ENCODE measurements at regions not wholly inside any gene's neighbourhood (a gene's known extent, or its start where the extent isn't known, plus 50 kb on each side); places are given as distances from the start of the nearest gene placed in this dataset.
A peak's percentile ranks its signal among the peaks of the same experiment; 100 is the strongest.

DNA sequence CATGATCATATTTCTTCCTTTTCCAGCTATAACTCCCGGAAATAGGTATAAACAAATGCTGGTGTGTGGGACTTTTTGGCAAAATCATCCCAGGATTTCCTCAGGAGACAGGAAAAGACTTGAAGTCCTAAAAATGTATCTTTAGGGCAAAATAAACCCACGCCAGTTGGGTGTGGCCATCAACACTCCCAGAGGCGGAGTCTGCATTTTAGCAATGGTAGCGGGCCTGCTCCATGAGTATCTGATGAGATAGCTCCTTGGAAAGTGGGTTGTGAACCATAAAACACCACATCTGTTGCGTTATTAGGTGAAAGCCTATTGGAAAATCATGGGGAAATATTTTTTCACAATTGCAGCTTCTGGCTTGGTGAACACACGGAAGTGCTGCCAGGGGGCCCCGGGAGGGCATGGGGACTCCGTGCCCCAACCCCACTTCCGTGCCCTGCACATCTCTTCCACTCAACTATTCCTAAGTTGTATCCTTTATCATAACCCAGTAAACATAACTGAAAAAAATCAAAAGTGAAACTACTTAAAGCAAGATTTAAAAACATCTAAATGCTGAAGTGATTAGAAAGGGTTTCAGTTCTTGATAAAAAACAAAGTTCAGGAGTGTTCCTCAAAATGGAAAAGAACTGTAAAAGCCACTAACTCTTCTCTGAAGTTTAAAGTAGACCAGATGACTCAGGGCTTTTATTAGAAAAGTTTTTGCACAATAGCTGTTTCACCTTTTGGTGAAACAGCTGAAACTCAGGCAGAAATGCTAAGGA is 111.2 kb downstream of the LRRC70 start:
- Histone ChIP-seq H3K27me3 (ENCODE audit: insufficient read depth, low read length) (no peaks in the 10 kb centered on the region), H3K4me3 (ENCODE audit: low read length) (peak overlapping the region; percentile 41), H3K4me1 (ENCODE audit: insufficient read depth, low read length) (peaks cover 19% of the 10 kb centered on the region), H3K9me3 (ENCODE audit: low read depth, low read length) (no peaks in the 10 kb centered on the region)

DNA sequence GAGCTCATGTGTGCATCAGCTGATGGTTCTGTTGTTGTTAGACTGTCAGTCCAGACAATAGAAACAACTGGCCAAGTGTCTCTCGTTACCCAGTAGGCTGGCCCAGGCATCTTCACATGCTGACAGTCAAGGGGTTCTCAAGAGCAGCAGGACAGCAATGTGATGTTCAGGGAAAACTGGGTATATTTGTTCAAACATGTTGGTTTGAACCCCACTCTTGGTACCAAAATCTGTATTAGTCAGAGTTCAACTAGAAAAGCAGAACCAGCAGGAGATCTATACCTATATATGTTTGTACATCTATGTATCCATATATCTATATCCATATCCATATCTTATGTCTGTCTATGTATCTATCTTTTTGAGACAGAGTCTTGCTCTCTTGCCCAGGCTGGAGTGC is 108.1 kb downstream of the LRRC70 start:
- Histone ChIP-seq H3K4me1 (ENCODE audit: insufficient read depth, low read length) (peaks cover 19% of the 10 kb centered on the region), H3K9me3 (ENCODE audit: low read depth, low read length) (no peaks in the 10 kb centered on the region), H3K4me3 (ENCODE audit: low read length) (no peak overlapping the region), H3K27me3 (ENCODE audit: insufficient read depth, low read length) (no peaks in the 10 kb centered on the region)

DNA sequence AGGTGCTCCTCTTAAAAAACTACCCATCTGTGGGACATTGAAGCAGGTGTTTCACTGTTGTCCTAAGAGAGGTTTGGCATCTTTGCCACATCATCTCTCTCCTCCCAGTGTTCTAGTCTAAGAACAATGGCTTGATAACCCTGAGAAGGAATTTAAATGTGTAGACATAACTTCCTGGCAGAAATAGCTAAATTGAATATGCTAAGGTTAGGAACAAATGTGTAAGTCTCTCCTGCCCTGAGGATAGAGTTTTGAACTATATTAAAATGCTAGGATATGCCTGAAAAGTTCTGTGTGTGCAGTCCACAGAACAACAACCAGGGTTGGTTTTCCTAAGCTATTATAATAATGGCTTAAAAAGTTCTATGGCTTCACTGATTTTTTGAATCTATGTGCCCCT is 106.6 kb downstream of the LRRC70 start:
- H3K9me3 ChIP-seq (ENCODE audit: low read depth, low read length) = no peaks in the 10 kb centered on the region
- H3K4me1 ChIP-seq (ENCODE audit: insufficient read depth, low read length) = peaks cover 10% of the 10 kb centered on the region
- H3K27me3 ChIP-seq (ENCODE audit: insufficient read depth, low read length) = no peaks in the 10 kb centered on the region
- H3K4me3 ChIP-seq (ENCODE audit: low read length) = no peak overlapping the region

DNA sequence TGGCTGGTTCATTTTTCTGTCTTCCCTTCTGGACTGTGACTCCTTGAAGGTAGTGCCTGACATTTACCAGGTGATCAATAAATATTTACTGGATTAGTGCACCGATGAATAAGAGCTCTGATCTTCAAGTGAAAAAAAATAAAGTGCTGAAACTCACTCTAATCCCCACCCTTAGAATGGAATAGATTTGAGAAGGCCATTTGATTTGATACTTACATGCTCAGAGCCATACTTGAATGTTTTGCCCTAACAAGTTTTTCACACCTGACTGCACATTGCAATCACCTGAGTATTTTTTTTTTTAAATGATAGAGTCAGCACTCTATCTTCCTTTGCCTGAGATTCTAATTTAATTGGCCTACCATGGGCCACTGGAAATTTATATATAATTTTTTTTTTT is 105.7 kb downstream of the LRRC70 start:
- H3K4me3 ChIP-seq (ENCODE audit: low read length) = no peak overlapping the region

DNA sequence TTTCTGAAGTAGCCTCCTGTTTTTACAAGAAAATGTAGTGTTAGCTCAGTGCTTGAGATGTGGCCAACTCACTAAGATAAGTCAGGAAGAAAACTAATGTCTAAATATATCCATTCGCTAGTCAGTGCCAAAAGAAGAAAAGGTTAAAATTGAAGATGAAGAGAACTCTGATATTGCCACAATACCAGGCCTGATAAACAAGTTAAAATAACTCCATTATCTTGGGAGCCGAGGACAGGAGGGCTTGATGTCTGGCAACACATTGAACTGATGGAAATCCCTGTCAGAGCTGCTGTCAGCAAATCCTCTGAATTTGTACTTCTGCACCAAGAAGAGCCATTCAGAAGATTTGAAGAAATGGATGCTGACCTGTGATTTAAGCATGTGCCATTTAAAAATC is 103.4 kb downstream of the LRRC70 start:
- H3K4me3 ChIP-seq (ENCODE audit: low read length) = no peak overlapping the region
- no peaks in the 10 kb centered on the region for H3K27me3 ChIP-seq (ENCODE audit: insufficient read depth, low read length)
- no peaks in the 10 kb centered on the region for H3K9me3 ChIP-seq (ENCODE audit: low read depth, low read length)
- H3K4me1 ChIP-seq (ENCODE audit: insufficient read depth, low read length) = no peaks in the 10 kb centered on the region

More for the DNA sequence above, 105.7 kb downstream of the LRRC70 start:
- Histone ChIP-seq H3K4me1 (ENCODE audit: insufficient read depth, low read length) (peaks cover 3% of the 10 kb centered on the region), H3K9me3 (ENCODE audit: low read depth, low read length) (no peaks in the 10 kb centered on the region), H3K27me3 (ENCODE audit: insufficient read depth, low read length) (no peaks in the 10 kb centered on the region)

DNA sequence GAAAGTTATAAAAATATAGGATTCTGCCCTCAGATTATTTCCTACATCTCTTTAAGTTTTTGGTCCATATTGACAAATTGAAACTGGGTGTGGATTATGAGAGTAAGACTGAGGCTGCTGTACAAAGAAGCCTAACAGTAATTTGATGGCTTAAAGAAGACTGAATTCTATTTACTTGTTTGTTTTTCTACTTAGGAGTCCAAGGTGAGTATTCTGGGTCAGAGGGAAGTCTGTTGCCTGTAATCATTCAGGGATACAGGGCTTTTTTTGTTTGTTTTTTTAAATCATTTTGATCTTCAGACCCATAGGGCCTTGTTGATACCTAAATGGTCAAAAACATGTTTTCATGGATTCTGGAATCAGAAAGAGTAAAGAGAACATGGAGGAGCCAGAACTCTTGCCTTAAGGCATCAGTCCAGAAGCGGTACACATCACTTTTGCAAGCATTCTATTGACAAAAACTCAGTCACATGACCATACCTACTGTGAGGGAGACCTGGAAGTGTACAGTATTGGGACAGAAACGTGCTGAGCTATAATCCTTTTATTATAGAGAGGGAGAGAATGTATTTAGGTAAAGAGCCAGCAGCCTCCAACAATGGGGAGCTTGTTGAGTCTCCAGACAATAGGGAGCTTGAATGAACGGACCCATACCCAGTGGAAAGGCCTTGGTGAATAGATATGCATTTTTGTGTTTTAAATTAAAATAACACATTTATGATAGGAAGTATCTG is 102.7 kb downstream of the LRRC70 start:
- no peaks in the 10 kb centered on the region for H3K27me3 ChIP-seq (ENCODE audit: insufficient read depth, low read length)

DNA sequence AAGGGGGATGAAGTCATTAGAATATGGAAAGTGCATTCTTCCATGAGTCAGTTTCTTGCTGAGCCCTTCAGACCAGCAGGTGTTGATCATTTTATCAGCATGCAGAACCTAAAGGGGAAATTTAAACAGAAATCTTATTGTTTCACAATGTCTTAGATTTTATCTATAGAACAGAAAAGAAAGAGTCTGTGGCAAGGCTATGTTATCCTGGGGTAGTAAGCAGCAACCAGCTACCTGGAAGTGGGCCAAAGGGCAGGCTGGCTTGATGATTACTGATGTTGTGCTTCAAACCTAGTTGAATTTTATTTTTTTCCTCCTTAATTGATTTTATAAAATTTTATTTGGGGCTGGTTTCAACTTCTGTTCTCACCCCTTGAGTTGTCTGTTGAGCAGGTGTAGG is 101.5 kb downstream of the LRRC70 start:
- Histone ChIP-seq H3K4me3 (ENCODE audit: low read length) (no peak overlapping the region), H3K9me3 (ENCODE audit: low read depth, low read length) (no peaks in the 10 kb centered on the region), H3K4me1 (ENCODE audit: insufficient read depth, low read length) (no peaks in the 10 kb centered on the region), H3K27me3 (ENCODE audit: insufficient read depth, low read length) (no peaks in the 10 kb centered on the region)

More for the DNA sequence above, 102.7 kb downstream of the LRRC70 start:
- H3K9me3 ChIP-seq (ENCODE audit: low read depth, low read length) = no peaks in the 10 kb centered on the region
- H3K4me3 ChIP-seq (ENCODE audit: low read length) = no peak overlapping the region
- H3K4me1 ChIP-seq (ENCODE audit: insufficient read depth, low read length) = no peaks in the 10 kb centered on the region
